RPMI7951 (cell line): ENCODE measurements at regions not wholly inside any gene's neighbourhood (a gene's known extent, or its start where the extent isn't known, plus 50 kb on each side); places are given as distances from the start of the nearest gene placed in this dataset.

Experiments
- DNase-seq: peaks from one replicate; pipeline ENCODE4 v3.0.0-alpha.2; 2012; ENCODE audit warnings: low read depth

GRCh38 chr2:48254839-48255238 lies 59.6 kb upstream of the FOXN2 start:
- no peak for DNase-seq

DNA sequence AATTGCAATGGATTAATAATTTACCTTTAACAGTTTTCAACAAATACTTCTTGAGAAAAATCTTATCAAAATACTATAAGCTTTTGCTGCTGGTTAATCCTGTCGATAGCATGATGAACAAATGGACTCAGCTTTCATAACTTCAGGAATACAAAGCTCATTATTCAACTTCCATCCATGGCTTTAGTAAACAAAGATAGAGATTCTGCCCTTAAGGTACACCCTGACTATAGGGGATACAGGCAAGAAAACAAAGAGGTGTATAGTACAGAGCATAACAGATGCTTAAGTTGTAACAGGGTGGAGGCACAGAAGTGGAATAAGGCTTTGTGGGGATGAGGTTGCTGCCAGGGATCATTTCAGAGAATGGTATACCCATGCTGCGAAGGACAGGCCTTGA lies 57.0 kb upstream of the FOXN2 start:
- DNase-seq = no peak

GRCh38 chr2:48258481-48259149 lies 55.9 kb upstream of the FOXN2 start:
- DNase-seq = no peak

DNA sequence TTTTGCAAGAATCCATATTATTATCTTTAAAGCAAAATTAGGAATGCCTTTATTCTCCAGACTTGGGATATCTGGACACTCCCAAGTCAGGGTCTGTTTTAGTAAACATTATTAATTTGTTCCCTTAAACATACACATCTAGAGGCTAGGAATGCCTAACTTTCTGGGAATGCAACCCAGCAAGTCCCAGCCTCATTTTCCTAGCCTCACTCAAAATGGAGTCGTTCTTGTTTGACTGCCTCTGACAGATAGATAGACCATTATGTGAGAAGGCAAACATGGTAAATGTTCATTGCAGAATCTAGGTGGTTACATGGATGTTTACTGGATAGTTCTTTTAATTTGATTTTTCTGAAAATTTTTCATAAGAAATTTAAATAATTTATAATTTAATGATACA lies 54.7 kb upstream of the FOXN2 start:
- DNase-seq = no peak

DNA sequence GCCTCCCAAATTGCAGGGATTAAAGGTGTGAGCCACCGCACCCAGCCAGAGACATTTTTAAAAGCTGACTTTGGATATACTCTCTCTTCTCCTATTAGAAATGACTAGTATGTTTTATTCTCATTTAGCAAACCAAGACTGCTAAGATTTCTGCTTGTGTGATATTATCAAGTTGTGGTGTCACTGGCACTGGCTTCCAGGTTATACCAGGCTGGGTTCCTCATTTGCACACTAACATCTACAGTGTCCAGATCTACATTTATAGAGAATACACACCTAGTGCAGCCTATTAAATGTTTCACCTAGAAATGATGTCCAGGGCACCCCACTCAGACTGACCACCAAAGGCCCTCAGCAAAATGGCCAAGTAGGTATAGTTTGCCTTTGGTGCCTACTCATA lies 49.9 kb upstream of the FOXN2 start:
- DNase-seq = no peak
